ENCODE measurements at regions not wholly inside any gene's neighbourhood (a gene's known extent, or its start where the extent isn't known, plus 50 kb on each side); places are given as distances from the start of the nearest gene placed in this dataset.

GRCh38 chr6:87789198-87789899 lies 87.3 kb upstream of the AKIRIN2 start:
- TF ChIP-seq CTCF (IDR thresholded peaks at IDR 0.05; ENCODE audit: control insufficient read depth, extremely low read depth, insufficient read depth), result no peak
- no peak overlapping the region for H3K4me3 ChIP-seq (ENCODE audit: low read depth, low read length)
- DNase-seq (ENCODE audit: low read depth), result no peak

GRCh38 chr6:87788141-87788540 lies 86.1 kb upstream of the AKIRIN2 start:
- DNase-seq (ENCODE audit: low read depth), result no peak
- TF ChIP-seq CTCF (IDR thresholded peaks at IDR 0.05; ENCODE audit: control insufficient read depth, extremely low read depth, insufficient read depth), result no peak
- H3K4me3 ChIP-seq (ENCODE audit: low read depth, low read length), result no peak overlapping the region

GRCh38 chr6:87785229-87785862 lies 83.3 kb upstream of the AKIRIN2 start:
- no peak for TF ChIP-seq CTCF (IDR thresholded peaks at IDR 0.05; ENCODE audit: control insufficient read depth, extremely low read depth, insufficient read depth)
- H3K4me3 ChIP-seq (ENCODE audit: low read depth, low read length), result no peak overlapping the region
- no peak for DNase-seq (ENCODE audit: low read depth)

GRCh38 chr6:87784690-87785089 lies 82.7 kb upstream of the AKIRIN2 start:
- TF ChIP-seq CTCF (IDR thresholded peaks at IDR 0.05; ENCODE audit: control insufficient read depth, extremely low read depth, insufficient read depth), result no peak
- no peak for DNase-seq (ENCODE audit: low read depth)
- H3K4me3 ChIP-seq (ENCODE audit: low read depth, low read length), result no peak overlapping the region

- no peak for DNase-seq (ENCODE audit: low read depth)
- H3K4me3 ChIP-seq (ENCODE audit: low read depth, low read length), result no peak overlapping the region
- no peak for TF ChIP-seq CTCF (IDR thresholded peaks at IDR 0.05; ENCODE audit: control insufficient read depth, extremely low read depth, insufficient read depth)
Observed at GRCh38 chr6:87784051-87784450, 82.0 kb upstream of the AKIRIN2 start.

GRCh38 chr6:87779542-87779941 lies 77.5 kb upstream of the AKIRIN2 start:
- TF ChIP-seq CTCF (IDR thresholded peaks at IDR 0.05; ENCODE audit: control insufficient read depth, extremely low read depth, insufficient read depth), result no peak
- DNase-seq (ENCODE audit: low read depth), result no peak
- no peak overlapping the region for H3K4me3 ChIP-seq (ENCODE audit: low read depth, low read length)
